ENCODE measurements at regions not wholly inside any gene's neighbourhood (a gene's known extent, or its start where the extent isn't known, plus 50 kb on each side); places are given as distances from the start of the nearest gene placed in this dataset.

- no peaks in the 10 kb centered on the region for H3K27me3 ChIP-seq
- H3K36me3 ChIP-seq = no peaks in the 10 kb centered on the region
- TF ChIP-seq CTCF (IDR thresholded peaks at IDR 0.05) = no peak
- ATAC-seq (no peak), DNase-seq (no peak)
- H3K9me3 ChIP-seq = no peaks in the 10 kb centered on the region
- no peak overlapping the region for H3K4me3 ChIP-seq
- no peaks in the 10 kb centered on the region for H3K4me1 ChIP-seq
- intact Hi-C loops (cut with DNase I) = no loop called here
- no peak overlapping the region for H3K27ac ChIP-seq
These were observed 151.5 kb downstream of the CHST1 start for GRCh38 chr11:45513821-45514340.

- Histone ChIP-seq H3K27ac (no peak overlapping the region), H3K36me3 (no peaks in the 10 kb centered on the region), H3K9me3 (no peaks in the 10 kb centered on the region), H3K27me3 (no peaks in the 10 kb centered on the region), H3K4me1 (no peaks in the 10 kb centered on the region), H3K4me3 (no peak overlapping the region)
- DNase-seq = no peak
- TF ChIP-seq CTCF (IDR thresholded peaks at IDR 0.05) = no peak
- no peak for ATAC-seq
- intact Hi-C loops (cut with DNase I) = no loop called here
These were observed 152.8 kb downstream of the CHST1 start for GRCh38 chr11:45512471-45513148.

GRCh38 chr11:45511566-45511965 is 153.9 kb downstream of the CHST1 start:
- H3K4me3 ChIP-seq = no peak overlapping the region
- no peak for TF ChIP-seq CTCF (IDR thresholded peaks at IDR 0.05)
- intact Hi-C loops (cut with DNase I) = no loop called here
- no peaks in the 10 kb centered on the region for H3K4me1 ChIP-seq
- ATAC-seq (no peak), DNase-seq (peak in 1 of 4 donors; percentile 49)
- H3K27me3 ChIP-seq = no peaks in the 10 kb centered on the region
- no peaks in the 10 kb centered on the region for H3K9me3 ChIP-seq
- no peaks in the 10 kb centered on the region for H3K36me3 ChIP-seq
- no peak overlapping the region for H3K27ac ChIP-seq

- intact Hi-C loops (cut with DNase I) = no loop called here
- no peak overlapping the region for H3K27ac ChIP-seq
- DNase-seq (no peak), ATAC-seq (no peak)
- no peak for TF ChIP-seq CTCF (IDR thresholded peaks at IDR 0.05)
- no peaks in the 10 kb centered on the region for H3K4me1 ChIP-seq
- H3K36me3 ChIP-seq = no peaks in the 10 kb centered on the region
- H3K27me3 ChIP-seq = no peaks in the 10 kb centered on the region
- peaks cover 0 to 8% of the 10 kb centered on the region in 2 donors for H3K9me3 ChIP-seq
- H3K4me3 ChIP-seq = no peak overlapping the region
These were observed 157.5 kb downstream of the CHST1 start for GRCh38 chr11:45507916-45508315.

- no peak overlapping the region for H3K27ac ChIP-seq
- H3K9me3 ChIP-seq = peaks cover 0 to 8% of the 10 kb centered on the region in 2 donors
- H3K4me3 ChIP-seq = no peak overlapping the region
- no peaks in the 10 kb centered on the region for H3K36me3 ChIP-seq
- ATAC-seq (no peak), DNase-seq (no peak)
- H3K27me3 ChIP-seq = no peaks in the 10 kb centered on the region
- no peak for TF ChIP-seq CTCF (IDR thresholded peaks at IDR 0.05)
- intact Hi-C loops (cut with DNase I) = no loop called here
- no peaks in the 10 kb centered on the region for H3K4me1 ChIP-seq
These were observed 162.1 kb downstream of the CHST1 start for GRCh38 chr11:45503311-45503710.

Measured in left lung (tissue), 4 donors.